Omental fat pad (tissue), 3 donors: ENCODE measurements at regions not wholly inside any gene's neighbourhood (a gene's known extent, or its start where the extent isn't known, plus 50 kb on each side); places are given as distances from the start of the nearest gene placed in this dataset.
"Not testable (repeated sequence)": the region's sequence is repeated elsewhere in the genome, so short reads cannot be mapped to it uniquely, and the experiment has no call there.

ENCODE experiments used
- ATAC-seq: fragments of 150-250 bp; one replicate; pipeline ENCODE4 v1.9.1; 2016; ENCODE audit warnings: mild to moderate bottlenecking, moderate library complexity; ENCODE audit not compliant: low FRiP score
- DNase-seq: peaks from one replicate; pipeline ENCODE4 v3.0.0-alpha.2; 2019; ENCODE audit warnings: low spot score
- CTCF ChIP-seq, 3 donors: fragments of 450-650 bp; IDR thresholded peaks; one replicate each; pipeline ENCODE4 v1.5.1; 2016 to 2017; ENCODE audit warnings: antibody characterized with exemption in 3 of 3, mild to moderate bottlenecking in 3 of 3, moderate library complexity in 2 of 3

GRCh38 chr20:52305024-52305645, 113.6 kb upstream of the ZFP64 start:
- DNase-seq (no peak), ATAC-seq (no peak)
- TF ChIP-seq CTCF (IDR thresholded peaks at IDR 0.05): no peak

- TF ChIP-seq CTCF (IDR thresholded peaks at IDR 0.05): no peak
- DNase-seq (no peak), ATAC-seq (no peak)
Measured at GRCh38 chr20:52303281-52303950, 111.8 kb upstream of the ZFP64 start.

GRCh38 chr20:52302736-52303135, 111.2 kb upstream of the ZFP64 start:
- no peak for TF ChIP-seq CTCF (IDR thresholded peaks at IDR 0.05)
- DNase-seq (no peak), ATAC-seq (no peak)

GRCh38 chr20:52302051-52302450, 110.5 kb upstream of the ZFP64 start:
- not testable (repeated sequence) for DNase-seq, ATAC-seq

- TF ChIP-seq CTCF (IDR thresholded peaks at IDR 0.05): no peak
- DNase-seq: no peak
- ATAC-seq: no peak
Measured at GRCh38 chr20:52295556-52295955, 104.0 kb upstream of the ZFP64 start.

GRCh38 chr20:52294106-52294628, 102.6 kb upstream of the ZFP64 start:
- no peak for TF ChIP-seq CTCF (IDR thresholded peaks at IDR 0.05)
- DNase-seq: no peak
- ATAC-seq: no peak

GRCh38 chr20:52291109-52291508, 99.5 kb upstream of the ZFP64 start:
- no peak for ATAC-seq
- no peak for DNase-seq
- no peak for TF ChIP-seq CTCF (IDR thresholded peaks at IDR 0.05)
